H1 (cell line): ENCODE measurements at regions not wholly inside any gene's neighbourhood (a gene's known extent, or its start where the extent isn't known, plus 50 kb on each side); places are given as distances from the start of the nearest gene placed in this dataset.
"Not testable (repeated sequence)": the region's sequence is repeated elsewhere in the genome, so short reads cannot be mapped to it uniquely, and the experiment has no call there.

ENCODE experiments used
- CTCF ChIA-PET: fragments of 300-600 bp; sonication (Branson Sonifier 250); formaldehyde crosslinking; loops from one replicate; lab custom pipeline; 2021; ENCODE audit not compliant: partially characterized antibody; lab: Charles Lee
- POLR2A ChIA-PET: fragments of 300-600 bp; sonication (Branson Sonifier 250); formaldehyde crosslinking; loops from one replicate; lab custom pipeline; 2021; ENCODE audit warnings: inconsistent platforms; ENCODE audit not compliant: partially characterized antibody; lab: Charles Lee
- DNase-seq, 2 experiments: peaks; one replicate each; pipeline versions ENCODE4 v3.0.0 to v3.0.0-alpha.2; 2010 to 2022; ENCODE audit warnings: low spot score in 2 of 2, low read depth in 1 of 2, mixed read lengths in 1 of 2
- FAIRE-seq: peaks from 2 replicates; lab custom pipeline; 2011; peaks lifted over from hg19 to GRCh38; lab: Jason Lieb, UNC
- H2AFZ ChIP-seq: 2 replicates; pipeline ENCODE4 v1.8.1; 2012; ENCODE audit warnings: low read length, inconsistent platforms
- H2AK5ac ChIP-seq: 2 replicates; pipeline ENCODE4 v1.6.1; 2013; ENCODE audit warnings: low read depth, low read length
- H2BK120ac ChIP-seq: replicated peaks from 2 replicates; pipeline ENCODE3; 2013; ENCODE audit warnings: low read depth, low read length, inconsistent platforms
- H2BK12ac ChIP-seq: 2 replicates; pipeline ENCODE4 v1.6.1; 2013; ENCODE audit warnings: low read depth, low read length
- H2BK15ac ChIP-seq: 2 replicates; pipeline ENCODE4 v1.6.1; 2013; ENCODE audit warnings: low read length
- H2BK20ac ChIP-seq: 2 replicates; pipeline ENCODE4 v1.6.1; 2013; ENCODE audit warnings: low read length
- H2BK5ac ChIP-seq: 2 replicates; pipeline ENCODE4 v1.6.1; 2013; ENCODE audit warnings: low read depth, low read length
- H3K14ac ChIP-seq: 2 replicates; pipeline ENCODE4 v1.6.1; 2013; ENCODE audit warnings: inconsistent platforms; ENCODE audit not compliant: insufficient read length
- H3K18ac ChIP-seq: 2 replicates; pipeline ENCODE4 v1.6.1; 2013; ENCODE audit warnings: low read length; ENCODE audit errors: extremely low read depth
- H3K23ac ChIP-seq: 2 replicates; pipeline ENCODE4 v1.6.1; 2013; ENCODE audit warnings: inconsistent platforms; ENCODE audit not compliant: insufficient read length
- H3K23me2 ChIP-seq: 2 replicates; pipeline ENCODE4 v1.6.1; 2013; ENCODE audit warnings: low read depth, low read length
- H3K27ac ChIP-seq: 2 replicates; pipeline ENCODE4 v1.6.1; 2011; ENCODE audit warnings: low read depth, low read length, inconsistent platforms
- H3K27me3 ChIP-seq, 4 experiments: replicated peaks in 1 of 4; 1 replicate in 1 of 4; 2 replicates in 3 of 4; pipeline versions ENCODE4 v1.6.1 to v1.8.1; 2011 to 2013; ENCODE audit warnings: low read length in 3 of 4, mild to moderate bottlenecking in 3 of 4, inconsistent platforms in 2 of 4, mixed read lengths in 2 of 4, moderate library complexity in 1 of 4; ENCODE audit not compliant: control insufficient read depth in 3 of 4, insufficient read depth in 3 of 4; ENCODE audit errors: extremely low read depth in 1 of 4
- H3K36me3 ChIP-seq, 4 experiments: 2 replicates each; pipeline versions ENCODE4 v1.6.1 to v1.8.1; 2011 to 2013; ENCODE audit warnings: mild to moderate bottlenecking in 4 of 4, low read length in 3 of 4, moderate library complexity in 2 of 4, control low read depth in 1 of 4, inconsistent platforms in 1 of 4; ENCODE audit not compliant: insufficient read depth in 4 of 4, control insufficient read depth in 2 of 4
- H3K4ac ChIP-seq: replicated peaks from 2 replicates; pipeline ENCODE3; 2013; ENCODE audit warnings: low read length, low read depth, mixed read lengths, inconsistent platforms; ENCODE audit not compliant: insufficient read length
- H3K4me1 ChIP-seq, 4 experiments: replicated peaks in 1 of 4; 1 replicate in 1 of 4; 2 replicates in 3 of 4; pipeline versions ENCODE4 v1.6.1 to v1.8.1; 2011 to 2013; ENCODE audit warnings: low read length in 3 of 4, inconsistent platforms in 2 of 4, mixed read lengths in 1 of 4; ENCODE audit not compliant: insufficient read depth in 4 of 4, control insufficient read depth in 3 of 4
- H3K4me2 ChIP-seq, 2 experiments: 2 replicates each; pipeline versions ENCODE4 v1.6.1 to v1.8.1; 2011 to 2013; ENCODE audit warnings: low read depth in 2 of 2, low read length in 2 of 2, control low read depth in 1 of 2, inconsistent platforms in 1 of 2, mild to moderate bottlenecking in 1 of 2; ENCODE audit not compliant: insufficient read depth in 1 of 2
- H3K4me3 ChIP-seq, 4 experiments: fragments of 200-600, 300-600 bp in 1 of 4; sonication (generic), shearing (Covaris generic), sonication (Bioruptor Twin) in 1 of 4; 2 replicates each; pipeline versions ENCODE4 v1.5.1 to v1.8.1; 2011 to 2016; ENCODE audit warnings: low read length in 4 of 4, low read depth in 3 of 4, control low read depth in 2 of 4, inconsistent platforms in 2 of 4, mild to moderate bottlenecking in 2 of 4, mixed read lengths in 1 of 4, moderate library complexity in 1 of 4; ENCODE audit not compliant: insufficient read depth in 2 of 4; ENCODE audit errors: extremely low read depth in 1 of 4
- H3K56ac ChIP-seq: replicated peaks from 2 replicates; pipeline ENCODE3; 2013; ENCODE audit warnings: low read depth, mild to moderate bottlenecking, mixed read lengths, low read length, inconsistent platforms; ENCODE audit not compliant: insufficient read length
- H3K79me1 ChIP-seq: 2 replicates; pipeline ENCODE4 v1.6.1; 2013; ENCODE audit warnings: low read depth, low read length, control low read depth
- H3K79me2 ChIP-seq, 2 experiments: 2 replicates each; pipeline versions ENCODE4 v1.6.1 to v1.8.1; 2012 to 2013; ENCODE audit warnings: low read length in 2 of 2, mild to moderate bottlenecking in 2 of 2, inconsistent platforms in 1 of 2; ENCODE audit not compliant: insufficient read depth in 2 of 2, control insufficient read depth in 1 of 2
- H3K9ac ChIP-seq, 4 experiments: replicated peaks in 1 of 4; 1 replicate in 1 of 4; 2 replicates in 3 of 4; pipeline versions ENCODE4 v1.6.1 to v1.8.1; 2011 to 2013; ENCODE audit warnings: low read depth in 3 of 4, low read length in 3 of 4, control low read depth in 2 of 4, mild to moderate bottlenecking in 2 of 4, moderate library complexity in 2 of 4, inconsistent platforms in 1 of 4; ENCODE audit errors: extremely low read depth in 1 of 4
- H3K9me3 ChIP-seq, 2 experiments: 2 replicates each; pipeline versions ENCODE4 v1.6.1 to v1.8.1; 2012 to 2013; ENCODE audit warnings: mild to moderate bottlenecking in 2 of 2, moderate library complexity in 2 of 2, control low read depth in 1 of 2, inconsistent platforms in 1 of 2, low read depth in 1 of 2, low read length in 1 of 2, mixed read lengths in 1 of 2; ENCODE audit not compliant: insufficient read depth in 2 of 2
- H4K20me1 ChIP-seq, 2 experiments: replicated peaks in 1 of 2; 2 replicates each; pipeline versions ENCODE3 to v1.8.1; 2011 to 2013; ENCODE audit warnings: inconsistent platforms in 2 of 2, low read length in 2 of 2, mild to moderate bottlenecking in 1 of 2; ENCODE audit not compliant: insufficient read depth in 2 of 2, control insufficient read depth in 1 of 2
- H4K5ac ChIP-seq: 2 replicates; pipeline ENCODE4 v1.6.1; 2013; ENCODE audit warnings: low read length, low read depth, mixed read lengths, inconsistent platforms; ENCODE audit not compliant: insufficient read length
- H4K8ac ChIP-seq: 2 replicates; pipeline ENCODE4 v1.8.0; 2013; ENCODE audit warnings: mild to moderate bottlenecking, moderate library complexity, low read length, inconsistent platforms; ENCODE audit not compliant: insufficient read depth; ENCODE audit errors: extremely low read depth
- H4K91ac ChIP-seq: replicated peaks from 2 replicates; pipeline ENCODE3; 2013; ENCODE audit warnings: low read length, mixed read lengths, inconsistent platforms; ENCODE audit not compliant: insufficient read length
- BCL11A ChIP-seq, 2 experiments: IDR thresholded peaks; one replicate each; pipeline ENCODE4 v1.6.1; 2011; ENCODE audit warnings: low read depth in 2 of 2, low read length in 2 of 2, mild to moderate bottlenecking in 2 of 2
- SIRT6 ChIP-seq: IDR thresholded peaks from one replicate; pipeline ENCODE4 v1.7.1; 2012; ENCODE audit warnings: low read length, inconsistent platforms
- TAF1 ChIP-seq: IDR thresholded peaks from 2 replicates; pipeline ENCODE4 v1.6.1; 2011; ENCODE audit warnings: mild to moderate bottlenecking, low read depth, low read length
- TCF12 ChIP-seq: IDR thresholded peaks from 2 replicates; pipeline ENCODE4 v1.6.1; 2011; ENCODE audit warnings: low read depth, mild to moderate bottlenecking, low read length
- WGBS, 2 experiments: shearing (Covaris generic) in 1 of 2; methylation state at CpG; one replicate each; pipeline versions ENCODE4 v1.1.6 to v1.1.7; 2013 to 2015; ENCODE audit warnings: low lambda C conversion rate in 2 of 2, mixed read lengths in 2 of 2, inconsistent platforms in 1 of 2, low coverage in 1 of 2, missing lambda C conversion rate in 1 of 2; ENCODE audit not compliant: insufficient replicate concordance in 2 of 2, insufficient coverage in 1 of 2, insufficient read length in 1 of 2; ENCODE audit errors: extremely low coverage in 1 of 2, missing lambda C conversion rate in 1 of 2; 5-methylcytosine and 5-hydroxymethylcytosine counted together

- TF ChIP-seq SIRT6, result no peak
- TF ChIP-seq TCF12, result no peak
- no peak for TF ChIP-seq BCL11A (IDR thresholded peaks at IDR 0.05; ENCODE audit: low read depth in 2 of 2, low read length in 2 of 2)
- TF ChIP-seq TAF1, result no peak
Measured at GRCh38 chr13:81001828-81002385, 661.0 kb upstream of the SPRY2 start (continued).

GRCh38 chr13:80998603-80999002, 657.7 kb upstream of the SPRY2 start:
- H3K9me3 ChIP-seq, H3K4me2 ChIP-seq, H3K4me3 ChIP-seq, H3K27ac ChIP-seq, H4K20me1 ChIP-seq, H3K79me1 ChIP-seq, H4K5ac ChIP-seq, H3K36me3 ChIP-seq, H3K14ac ChIP-seq, H3K23me2 ChIP-seq, H2BK5ac ChIP-seq, H4K91ac ChIP-seq, H3K79me2 ChIP-seq, H3K56ac ChIP-seq, H3K4ac ChIP-seq, H3K18ac ChIP-seq, POLR2A ChIA-PET, H3K9ac ChIP-seq, FAIRE-seq, H2BK12ac ChIP-seq, H2BK15ac ChIP-seq, H2BK20ac ChIP-seq, DNase-seq, H3K27me3 ChIP-seq, H3K23ac ChIP-seq, H3K4me1 ChIP-seq, H4K8ac ChIP-seq, H2BK120ac ChIP-seq, H2AFZ ChIP-seq, H2AK5ac ChIP-seq: not testable (repeated sequence)
- WGBS, 2 experiments, result 97% methylated on average over 15 of the region's 15 CpGs; no CpG with 5 or more reads in 1 of the 2 experiments
- CTCF ChIA-PET, result interaction anchor here (2.2 kb wide), 1 partner anchor 19 kb away, joined by 7 read pairs; no protein-coding TSS in a partner anchor
